Suppressor macrophage treated with lipopolysaccharide for 1 hour (primary cell): ENCODE measurements at regions not wholly inside any gene's neighbourhood (a gene's known extent, or its start where the extent isn't known, plus 50 kb on each side); places are given as distances from the start of the nearest gene placed in this dataset.

Experiments
- DNase-seq, 3 donors: peaks; one replicate each; pipeline ENCODE4 v3.0.0-alpha.2; 2020 to 2022

- no peak for DNase-seq
Measured at GRCh38 chr3:67781218-67781617, 126.8 kb upstream of the SUCLG2 start.

- DNase-seq: no peak
Measured at GRCh38 chr3:67774676-67775075, 120.3 kb upstream of the SUCLG2 start.

- DNase-seq: no peak
Measured at GRCh38 chr3:67765575-67765974, 111.2 kb upstream of the SUCLG2 start.

GRCh38 chr3:67745296-67745695 lies 90.9 kb upstream of the SUCLG2 start:
- DNase-seq: no peak

GRCh38 chr3:67744699-67745098 lies 90.3 kb upstream of the SUCLG2 start:
- no peak for DNase-seq

- DNase-seq: no peak
Measured at GRCh38 chr3:67739851-67740250, 85.4 kb upstream of the SUCLG2 start.

- DNase-seq: no peak
Measured at GRCh38 chr3:67737906-67738865, 83.8 kb upstream of the SUCLG2 start.

- DNase-seq: no peak
Measured at GRCh38 chr3:67737140-67737539, 82.7 kb upstream of the SUCLG2 start.

GRCh38 chr3:67733269-67733950 lies 79.0 kb upstream of the SUCLG2 start:
- DNase-seq: no peak

- no peak for DNase-seq
Measured at GRCh38 chr3:67724434-67724833, 70.0 kb upstream of the SUCLG2 start.

- no peak for DNase-seq
Measured at GRCh38 chr3:67723863-67724262, 69.5 kb upstream of the SUCLG2 start.

- DNase-seq: no peak
Measured at GRCh38 chr3:67719333-67719732, 64.9 kb upstream of the SUCLG2 start.

GRCh38 chr3:67715971-67716370 lies 61.6 kb upstream of the SUCLG2 start:
- no peak for DNase-seq

- no peak for DNase-seq
Measured at GRCh38 chr3:67713764-67714469, 59.5 kb upstream of the SUCLG2 start.

- peak in 2 of 3 donors; percentile 25 to 27 for DNase-seq
Measured at GRCh38 chr3:67712259-67712658, 57.8 kb upstream of the SUCLG2 start.

GRCh38 chr3:67710396-67710795 lies 56.0 kb upstream of the SUCLG2 start:
- no peak for DNase-seq

GRCh38 chr3:67706934-67707333 lies 52.5 kb upstream of the SUCLG2 start:
- DNase-seq: no peak

GRCh38 chr3:67704322-67704721 lies 49.9 kb upstream of the SUCLG2 start:
- DNase-seq: no peak
